ENCODE measurements at regions not wholly inside any gene's neighbourhood (a gene's known extent, or its start where the extent isn't known, plus 50 kb on each side); places are given as distances from the start of the nearest gene placed in this dataset.

- Mint-ChIP-seq H3K4me1 (peaks cover 79% of the 10 kb centered on the region), H3K4me3 (peak overlapping the region; percentile 13; the same call in 1 of the 2 replicates), H3K27ac (peak overlapping the region; percentile 84), H3K27me3 (ENCODE audit: low read depth) (peaks cover 5% of the 10 kb centered on the region), H3K9me3 (no peaks in the 10 kb centered on the region), H3K36me3 (no peaks in the 10 kb centered on the region; the same call in 1 of the 2 replicates)
- DNase-seq (ENCODE audit: low spot score) (peak; percentile 40), ATAC-seq (peak; percentile 12; the same call in 1 of the 2 replicates)
- POLR2A ChIA-PET = no interaction called here
- TF ChIP-seq CREB1 (CRISPR knock-in tag; IDR thresholded peaks at IDR 0.05) (no peak), FOXP1 (CRISPR knock-in tag; IDR thresholded peaks at IDR 0.05; ENCODE audit: borderline replicate concordance) (no peak), ZNF263 (CRISPR knock-in tag; IDR thresholded peaks at IDR 0.05; ENCODE audit: low read depth) (no peak), E2F5 (CRISPR knock-in tag; IDR thresholded peaks at IDR 0.05) (no peak), ZNF512 (CRISPR knock-in tag; IDR thresholded peaks at IDR 0.05; ENCODE audit: borderline replicate concordance) (no peak), SP1 (CRISPR knock-in tag; conservative IDR thresholded peaks at IDR 0.05) (no peak)
- TF ChIP-seq, protein P1, sequence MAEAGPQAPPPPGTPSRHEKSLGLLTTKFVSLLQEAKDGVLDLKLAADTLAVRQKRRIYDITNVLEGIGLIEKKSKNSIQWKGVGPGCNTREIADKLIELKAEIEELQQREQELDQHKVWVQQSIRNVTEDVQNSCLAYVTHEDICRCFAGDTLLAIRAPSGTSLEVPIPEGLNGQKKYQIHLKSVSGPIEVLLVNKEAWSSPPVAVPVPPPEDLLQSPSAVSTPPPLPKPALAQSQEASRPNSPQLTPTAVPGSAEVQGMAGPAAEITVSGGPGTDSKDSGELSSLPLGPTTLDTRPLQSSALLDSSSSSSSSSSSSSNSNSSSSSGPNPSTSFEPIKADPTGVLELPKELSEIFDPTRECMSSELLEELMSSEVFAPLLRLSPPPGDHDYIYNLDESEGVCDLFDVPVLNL (CRISPR knock-in tag; IDR thresholded peaks at IDR 0.05; ENCODE audit: borderline replicate concordance, low read depth) = no peak
- CTCF ChIA-PET = interaction anchor here (4.6 to 13.7 kb wide), 2 partner anchors 89 to 266 kb away, joined by 44 to 373 read pairs; partner anchors contain the start of genes LRIG2 and PPM1J
Observed at GRCh38 chr1:112807117-112807516, 92.0 kb upstream of the PPM1J start.

DNA sequence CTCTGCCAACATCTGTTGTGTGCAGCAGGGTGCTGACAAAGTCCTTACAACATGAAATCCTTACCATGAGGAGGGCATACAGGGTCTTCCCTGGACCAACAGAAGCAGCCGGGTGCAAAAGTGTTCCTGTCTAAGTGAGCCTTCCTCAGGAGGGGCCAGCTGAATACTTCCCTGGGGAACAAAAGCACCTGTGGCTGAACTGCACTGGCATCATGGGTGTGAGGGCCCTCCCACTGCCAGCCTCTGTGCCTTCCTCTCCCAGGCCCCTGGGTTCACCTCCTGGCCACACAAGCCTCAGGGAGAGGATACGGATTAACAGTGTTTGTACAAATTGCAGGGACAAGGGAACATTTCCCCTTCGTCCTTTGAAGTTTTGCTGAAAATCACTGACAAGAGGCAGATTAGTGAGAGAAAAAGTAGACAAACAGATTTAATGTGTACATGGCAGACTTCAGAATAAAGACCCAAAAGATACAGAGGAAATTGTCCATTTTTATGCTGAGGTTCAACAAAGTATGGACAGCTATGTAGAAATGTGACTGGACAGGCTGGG is 91.0 kb upstream of the PPM1J start:
- ATAC-seq (no peak), DNase-seq (ENCODE audit: low spot score) (no peak)
- peak overlapping the region; percentile 86 for H3K27ac Mint-ChIP-seq
- no peak for TF ChIP-seq ARID4B (CRISPR knock-in tag; IDR thresholded peaks at IDR 0.05; ENCODE audit: borderline replicate concordance)
- TF ChIP-seq MXD4 (CRISPR knock-in tag; IDR thresholded peaks at IDR 0.05; ENCODE audit: borderline replicate concordance) = no peak
- TF ChIP-seq FOXP4 (CRISPR knock-in tag; IDR thresholded peaks at IDR 0.05) = no peak
- no peak for TF ChIP-seq PRDM15 (CRISPR knock-in tag; IDR thresholded peaks at IDR 0.05)
- no peak for TF ChIP-seq STAT6 (CRISPR knock-in tag; conservative IDR thresholded peaks at IDR 0.05; ENCODE audit: low read depth)
- no peaks in the 10 kb centered on the region for H3K36me3 Mint-ChIP-seq
- H3K4me1 Mint-ChIP-seq = peaks cover 70% of the 10 kb centered on the region
- CTCF ChIA-PET = interaction anchor here (0.7 to 13.7 kb wide), 7 partner anchors 8 to 267 kb away, joined by 3 to 373 read pairs (median 5); partner anchors contain the start of genes LRIG2 and PPM1J
- no peak overlapping the region for H3K4me3 Mint-ChIP-seq
- H3K9me3 Mint-ChIP-seq = no peaks in the 10 kb centered on the region
- POLR2A ChIA-PET = no interaction called here
- H3K27me3 Mint-ChIP-seq (ENCODE audit: low read depth) = peaks cover 9% of the 10 kb centered on the region

All from WTC11 (cell line).